ENCODE measurements at regions not wholly inside any gene's neighbourhood (a gene's known extent, or its start where the extent isn't known, plus 50 kb on each side); places are given as distances from the start of the nearest gene placed in this dataset.
"Not testable (repeated sequence)": the region's sequence is repeated elsewhere in the genome, so short reads cannot be mapped to it uniquely, and the experiment has no call there.

- not testable (repeated sequence) for DNase-seq (ENCODE audit: low spot score); H3K9ac ChIP-seq (ENCODE audit: low read depth in 1 of 2, low read length in 2 of 2); H3K27me3 ChIP-seq (ENCODE audit: control insufficient read depth in 4 of 4, insufficient read depth in 4 of 4, low read length in 3 of 4)
These were observed 155.7 kb downstream of the UNC93B1 start for GRCh38 chr11:67847896-67848875.

GRCh38 chr11:67846303-67846702, 157.6 kb downstream of the UNC93B1 start:
- H3K4me3 ChIP-seq (ENCODE audit: low read depth in 1 of 3, low read length in 3 of 3); H3K9ac ChIP-seq (ENCODE audit: low read depth in 1 of 2, low read length in 2 of 2); DNase-seq (ENCODE audit: low spot score); H3K27me3 ChIP-seq (ENCODE audit: control insufficient read depth in 4 of 4, insufficient read depth in 4 of 4, low read length in 3 of 4); H3K9me3 ChIP-seq (ENCODE audit: control insufficient read depth in 4 of 4, low read length in 3 of 4); H3K36me3 ChIP-seq (ENCODE audit: control insufficient read depth in 4 of 4, insufficient read depth in 3 of 4, low read depth in 1 of 4, low read length in 3 of 4); H3K27ac ChIP-seq (ENCODE audit: low read depth in 1 of 2, low read length in 2 of 2); H3K4me1 ChIP-seq (ENCODE audit: control insufficient read depth in 4 of 4, insufficient read depth in 4 of 4, low read length in 3 of 4): not testable (repeated sequence)
- WGBS, result 95% methylated on average over 3 of the region's 3 CpGs

More at GRCh38 chr11:67847896-67848875, 155.7 kb downstream of the UNC93B1 start:
- TF ChIP-seq RAD21 (IDR thresholded peaks at IDR 0.05), result peak; percentile 36 to 47
- TF ChIP-seq CTCF (IDR thresholded peaks at IDR 0.05; ENCODE audit: low read depth, low read length, missing input control), result peak; percentile 6
- 65% methylated on average over 25 of the region's 25 CpGs for WGBS
- not testable (repeated sequence) for H3K27ac ChIP-seq (ENCODE audit: low read depth in 1 of 2, low read length in 2 of 2); H3K36me3 ChIP-seq (ENCODE audit: control insufficient read depth in 4 of 4, insufficient read depth in 3 of 4, low read depth in 1 of 4, low read length in 3 of 4); H3K4me1 ChIP-seq (ENCODE audit: control insufficient read depth in 4 of 4, insufficient read depth in 4 of 4, low read length in 3 of 4); H3K4me3 ChIP-seq (ENCODE audit: low read depth in 1 of 3, low read length in 3 of 3); H3K9me3 ChIP-seq (ENCODE audit: control insufficient read depth in 4 of 4, low read length in 3 of 4)

GRCh38 chr11:67845296-67845695, 158.6 kb downstream of the UNC93B1 start:
- H3K27me3 ChIP-seq (ENCODE audit: control insufficient read depth in 4 of 4, insufficient read depth in 4 of 4, low read length in 3 of 4); H3K36me3 ChIP-seq (ENCODE audit: control insufficient read depth in 4 of 4, insufficient read depth in 3 of 4, low read depth in 1 of 4, low read length in 3 of 4); H3K4me3 ChIP-seq (ENCODE audit: low read depth in 1 of 3, low read length in 3 of 3); DNase-seq (ENCODE audit: low spot score); H3K4me1 ChIP-seq (ENCODE audit: control insufficient read depth in 4 of 4, insufficient read depth in 4 of 4, low read length in 3 of 4); H3K9ac ChIP-seq (ENCODE audit: low read depth in 1 of 2, low read length in 2 of 2); H3K9me3 ChIP-seq (ENCODE audit: control insufficient read depth in 4 of 4, low read length in 3 of 4); H3K27ac ChIP-seq (ENCODE audit: low read depth in 1 of 2, low read length in 2 of 2): not testable (repeated sequence)
- WGBS, result 25% methylated on average over 5 of the region's 5 CpGs

GRCh38 chr11:67840599-67840998, 163.3 kb downstream of the UNC93B1 start:
- not testable (repeated sequence) for H3K9me3 ChIP-seq (ENCODE audit: control insufficient read depth in 4 of 4, low read length in 3 of 4); H3K36me3 ChIP-seq (ENCODE audit: control insufficient read depth in 4 of 4, insufficient read depth in 3 of 4, low read depth in 1 of 4, low read length in 3 of 4); H3K27me3 ChIP-seq (ENCODE audit: control insufficient read depth in 4 of 4, insufficient read depth in 4 of 4, low read length in 3 of 4); H3K27ac ChIP-seq (ENCODE audit: low read depth in 1 of 2, low read length in 2 of 2); H3K9ac ChIP-seq (ENCODE audit: low read depth in 1 of 2, low read length in 2 of 2); H3K4me1 ChIP-seq (ENCODE audit: control insufficient read depth in 4 of 4, insufficient read depth in 4 of 4, low read length in 3 of 4); DNase-seq (ENCODE audit: low spot score); H3K4me3 ChIP-seq (ENCODE audit: low read depth in 1 of 3, low read length in 3 of 3)
- WGBS, result 63% methylated on average over 7 of the region's 7 CpGs

GRCh38 chr11:67830152-67830551, 155.7 kb upstream of the ALDH3B2 start:
- H3K9ac ChIP-seq (ENCODE audit: low read depth in 1 of 2, low read length in 2 of 2); H3K4me1 ChIP-seq (ENCODE audit: control insufficient read depth in 4 of 4, insufficient read depth in 4 of 4, low read length in 3 of 4); H3K27ac ChIP-seq (ENCODE audit: low read depth in 1 of 2, low read length in 2 of 2); H3K36me3 ChIP-seq (ENCODE audit: control insufficient read depth in 4 of 4, insufficient read depth in 3 of 4, low read depth in 1 of 4, low read length in 3 of 4); DNase-seq (ENCODE audit: low spot score); H3K27me3 ChIP-seq (ENCODE audit: control insufficient read depth in 4 of 4, insufficient read depth in 4 of 4, low read length in 3 of 4); H3K9me3 ChIP-seq (ENCODE audit: control insufficient read depth in 4 of 4, low read length in 3 of 4); H3K4me3 ChIP-seq (ENCODE audit: low read depth in 1 of 3, low read length in 3 of 3): not testable (repeated sequence)
- 82% methylated on average over 7 of the region's 7 CpGs for WGBS

GRCh38 chr11:67826951-67827296, 152.5 kb upstream of the ALDH3B2 start:
- 56% methylated on average over 4 of the region's 4 CpGs for WGBS
- not testable (repeated sequence) for H3K36me3 ChIP-seq (ENCODE audit: control insufficient read depth in 4 of 4, insufficient read depth in 3 of 4, low read depth in 1 of 4, low read length in 3 of 4); H3K4me1 ChIP-seq (ENCODE audit: control insufficient read depth in 4 of 4, insufficient read depth in 4 of 4, low read length in 3 of 4); H3K9ac ChIP-seq (ENCODE audit: low read depth in 1 of 2, low read length in 2 of 2); H3K27ac ChIP-seq (ENCODE audit: low read depth in 1 of 2, low read length in 2 of 2); DNase-seq (ENCODE audit: low spot score); H3K9me3 ChIP-seq (ENCODE audit: control insufficient read depth in 4 of 4, low read length in 3 of 4); H3K4me3 ChIP-seq (ENCODE audit: low read depth in 1 of 3, low read length in 3 of 3); H3K27me3 ChIP-seq (ENCODE audit: control insufficient read depth in 4 of 4, insufficient read depth in 4 of 4, low read length in 3 of 4)

Measured in liver (tissue), 8 donors.